Inflammatory macrophage treated with lipopolysaccharide for 4 hours (primary cell): ENCODE measurements at regions not wholly inside any gene's neighbourhood (a gene's known extent, or its start where the extent isn't known, plus 50 kb on each side); places are given as distances from the start of the nearest gene placed in this dataset.
"Not testable (repeated sequence)": the region's sequence is repeated elsewhere in the genome, so short reads cannot be mapped to it uniquely, and the experiment has no call there.

ENCODE experiments used
- DNase-seq: peaks from one replicate; pipeline ENCODE4 v3.0.0-alpha.2; 2020

DNA sequence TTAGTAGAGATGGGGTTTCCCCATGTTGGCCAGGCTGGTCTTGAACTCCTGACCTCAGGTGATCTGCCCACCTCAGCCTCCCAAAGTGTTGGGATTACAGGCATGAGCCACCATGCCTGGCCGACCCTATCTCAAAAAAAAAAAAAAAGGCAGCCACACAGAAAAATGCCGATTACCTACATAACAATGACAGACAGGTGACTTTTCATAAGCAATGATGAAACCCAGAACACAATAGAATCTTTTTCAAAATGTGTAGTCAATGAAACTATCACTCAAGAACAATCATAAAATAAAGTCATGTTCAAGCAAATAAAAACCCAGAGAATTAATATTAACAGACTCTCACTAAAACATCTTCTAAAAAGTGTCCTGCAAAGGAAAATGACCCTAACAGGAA is 135.6 kb upstream of the MVB12B start:
- not testable (repeated sequence) for DNase-seq

DNA sequence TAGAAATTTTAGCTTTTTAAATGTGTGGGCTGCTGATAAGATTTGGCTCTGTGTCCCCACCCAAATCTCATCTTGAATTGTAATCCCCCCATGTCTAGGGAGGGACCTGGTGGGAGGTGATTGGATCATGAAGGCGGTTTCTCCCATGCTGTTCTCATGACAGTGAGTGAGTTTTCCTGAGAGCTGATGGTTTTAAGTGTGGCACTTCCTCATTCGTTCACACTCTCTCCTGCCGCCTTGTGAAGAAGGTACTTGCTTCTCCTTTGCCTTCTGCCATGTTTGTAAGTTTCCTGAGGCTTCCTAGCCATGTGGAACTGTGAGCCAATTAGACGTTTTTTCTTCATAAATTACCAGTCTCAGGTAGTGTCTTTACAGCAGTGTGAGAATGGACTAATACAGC is 127.8 kb upstream of the MVB12B start:
- DNase-seq, result no peak

DNA sequence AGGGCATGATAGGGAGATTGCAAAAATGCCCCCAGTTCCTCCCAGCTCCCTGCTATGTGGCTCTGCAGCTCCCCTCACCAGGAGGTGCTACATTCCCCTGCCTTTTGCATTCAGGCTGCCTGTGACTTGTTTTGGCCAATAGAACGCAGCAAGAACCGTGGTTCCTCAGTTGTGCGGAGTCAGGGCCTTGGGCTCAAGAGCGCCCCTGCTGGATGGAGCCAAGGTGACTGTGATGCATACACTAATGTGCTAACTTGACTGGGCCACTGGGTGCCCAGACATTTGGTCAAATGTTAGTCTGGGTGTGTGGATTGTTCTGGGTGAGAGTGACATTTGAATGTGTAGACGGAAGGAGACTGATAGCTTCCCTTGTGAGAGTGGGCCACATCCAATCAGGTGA is 123.3 kb upstream of the MVB12B start:
- DNase-seq, result no peak

DNA sequence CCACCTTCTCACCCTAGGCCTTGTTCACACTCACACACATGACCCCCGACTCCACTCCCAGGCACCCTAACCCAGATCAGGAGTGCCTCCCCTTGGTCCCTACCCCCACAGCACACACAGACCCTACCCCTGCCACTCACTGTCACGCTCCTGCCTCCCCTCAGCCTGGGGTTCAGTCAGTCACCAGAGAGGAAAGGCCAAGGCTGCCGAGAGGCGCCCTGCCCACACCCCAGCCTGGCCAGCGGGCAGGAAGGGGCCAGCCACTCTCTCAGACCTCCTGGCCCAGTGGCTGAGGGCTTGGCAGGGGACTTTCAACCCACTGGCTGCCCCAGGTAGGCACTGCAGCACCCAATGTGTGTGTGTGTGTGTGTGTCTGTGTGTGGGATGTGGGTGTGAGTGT is 122.4 kb upstream of the MVB12B start:
- DNase-seq, result no peak

DNA sequence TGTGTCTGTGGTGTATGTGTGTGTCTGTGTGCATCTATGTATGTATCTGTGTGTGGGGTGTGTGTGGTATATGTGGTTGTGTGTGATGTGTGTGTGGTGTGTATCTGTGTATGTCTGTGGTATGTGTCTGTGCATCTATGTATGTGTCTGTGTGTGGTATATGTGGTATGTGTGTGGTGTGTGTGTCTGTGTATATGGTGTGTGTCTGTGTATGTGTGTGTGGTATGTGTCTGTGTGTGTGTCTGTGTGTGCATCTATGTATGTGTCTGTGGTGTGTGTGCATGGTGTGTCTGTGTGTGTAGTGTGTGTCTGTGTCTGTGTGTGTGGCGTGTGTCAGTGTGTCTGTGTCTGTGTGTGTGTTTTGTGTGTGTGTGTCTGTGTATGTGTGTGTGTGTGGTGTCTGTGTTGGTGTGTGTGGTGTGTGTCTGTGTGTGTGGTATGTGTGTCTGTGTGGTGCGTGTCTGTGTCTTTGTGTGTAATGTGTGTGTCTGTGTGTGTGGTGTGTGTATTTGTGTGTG is 121.9 kb upstream of the MVB12B start:
- no peak for DNase-seq

DNA sequence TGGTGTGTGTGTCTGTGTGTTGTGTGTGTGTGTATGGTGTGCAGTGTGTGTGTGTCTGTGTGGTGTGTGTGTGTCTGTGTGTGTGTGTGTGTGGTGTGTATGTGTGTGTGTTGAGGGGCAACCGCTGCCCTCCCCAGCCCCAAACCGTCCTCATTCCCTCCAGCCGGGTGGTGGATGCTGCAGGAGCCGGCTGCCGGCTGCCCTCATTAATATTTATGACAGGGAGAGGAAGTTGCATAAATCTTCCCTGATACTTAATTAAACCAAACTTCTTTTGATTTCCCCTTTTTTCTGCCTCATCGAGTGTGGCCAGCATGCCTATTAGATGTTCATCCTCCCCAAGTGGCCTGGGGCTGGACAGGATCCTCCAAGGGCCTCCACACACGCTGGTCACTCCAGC is 121.4 kb upstream of the MVB12B start:
- peak; percentile 25 for DNase-seq

DNA sequence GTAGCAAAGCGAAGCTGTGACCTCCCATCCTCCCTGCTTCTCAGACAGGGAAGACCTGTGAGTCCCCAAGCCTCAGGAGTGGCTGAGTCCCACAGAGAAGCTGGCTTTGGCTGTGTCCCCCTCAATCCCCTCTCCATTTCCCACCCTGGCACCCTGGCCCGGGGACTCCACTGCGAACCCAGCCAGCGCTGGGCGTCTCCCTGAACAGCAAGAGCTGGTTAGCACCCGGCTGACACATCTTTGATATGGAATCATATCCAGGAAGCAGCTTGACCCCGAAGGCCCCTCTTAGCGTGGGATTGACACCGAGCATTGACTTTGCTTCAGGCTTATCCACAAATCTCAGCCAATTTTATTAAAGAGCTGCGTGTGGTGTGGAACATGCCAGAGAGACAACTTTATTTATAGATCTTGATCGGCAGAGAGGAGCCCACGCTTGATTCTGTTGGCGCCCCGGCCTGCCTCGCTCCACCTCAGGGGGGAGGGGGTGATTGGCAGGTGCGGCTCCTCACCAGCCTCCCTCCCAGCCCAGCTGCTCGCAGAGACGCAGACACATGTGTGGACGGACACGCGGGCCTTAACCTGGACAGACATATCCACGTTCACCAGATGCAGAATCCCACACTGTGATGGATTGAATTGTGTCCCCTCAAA is 120.7 kb upstream of the MVB12B start:
- DNase-seq, result no peak

DNA sequence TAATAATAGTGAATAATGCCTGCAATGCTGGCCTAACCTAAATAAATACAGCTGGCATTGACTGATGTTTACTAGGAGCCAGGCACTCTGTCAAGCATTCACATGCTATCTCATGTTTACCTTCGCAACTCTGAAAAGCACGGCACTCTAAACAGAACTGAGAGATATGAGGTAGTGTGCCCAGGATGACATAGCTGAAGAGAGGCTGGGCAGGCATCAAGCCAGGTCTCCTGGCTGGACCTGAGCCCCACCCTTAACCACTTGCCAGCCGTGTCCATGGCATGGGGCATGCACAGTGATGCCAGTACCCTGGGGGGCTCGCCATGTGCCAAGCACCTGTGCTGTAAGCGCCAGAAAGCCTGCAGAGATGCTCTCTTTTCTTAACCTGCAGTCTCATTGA is 119.4 kb upstream of the MVB12B start:
- no peak for DNase-seq

DNA sequence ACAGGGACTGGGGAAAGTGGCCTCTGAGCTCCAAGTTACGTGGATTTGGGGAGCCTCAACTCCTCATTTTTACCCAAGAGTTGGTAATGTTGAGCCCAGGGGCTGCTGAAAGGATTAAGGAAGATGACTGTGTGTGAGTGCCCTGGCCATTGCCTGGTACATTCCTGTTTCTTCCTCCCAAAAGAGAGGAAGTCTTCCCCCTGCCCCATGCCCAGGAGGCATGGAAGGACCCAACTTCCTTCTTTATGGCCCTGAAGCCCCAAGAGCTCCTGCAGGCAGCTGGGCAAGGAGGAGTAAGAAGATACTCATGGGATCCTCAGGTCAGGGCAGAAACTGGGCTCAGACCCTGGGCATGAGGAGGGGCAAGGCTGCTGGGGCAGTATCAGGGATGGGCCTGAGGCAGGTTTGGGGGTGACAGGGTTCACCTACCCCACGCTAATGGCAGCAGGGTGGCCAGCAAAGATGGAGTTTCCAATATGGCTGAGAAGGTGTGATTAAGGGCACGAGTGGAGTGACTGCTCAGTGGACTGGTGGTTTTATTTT is 118.3 kb upstream of the MVB12B start:
- no peak for DNase-seq

DNA sequence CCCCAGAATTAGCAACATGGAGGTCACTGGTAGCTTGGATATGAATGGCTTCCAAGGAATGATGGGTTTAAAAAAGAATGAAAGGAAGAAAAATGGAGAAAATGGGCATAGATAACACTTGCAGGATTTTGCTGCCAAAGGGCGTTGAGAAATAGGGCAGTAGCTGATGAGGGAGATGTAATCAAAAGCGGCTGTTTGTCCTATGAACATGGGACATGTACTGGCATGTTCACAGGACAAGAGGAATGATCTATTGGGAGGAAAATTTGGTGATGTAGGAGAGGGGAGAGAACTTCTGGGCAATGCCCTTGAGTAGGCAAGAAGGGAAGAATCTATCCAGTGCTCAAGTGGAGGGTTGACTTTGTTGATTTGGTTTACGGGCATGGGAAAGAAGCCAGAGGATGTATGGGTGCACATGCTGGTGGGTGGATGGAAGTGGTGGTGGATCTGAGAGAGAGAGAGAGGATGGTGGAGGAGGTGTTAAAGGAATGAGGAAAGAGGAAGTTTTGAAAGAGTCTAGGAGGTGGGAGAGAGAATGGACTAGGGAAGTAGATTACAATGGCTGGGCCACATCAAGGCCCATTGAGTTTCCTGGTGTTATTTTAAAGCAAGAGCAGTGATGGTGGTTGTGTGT is 115.1 kb upstream of the MVB12B start:
- no peak for DNase-seq

DNA sequence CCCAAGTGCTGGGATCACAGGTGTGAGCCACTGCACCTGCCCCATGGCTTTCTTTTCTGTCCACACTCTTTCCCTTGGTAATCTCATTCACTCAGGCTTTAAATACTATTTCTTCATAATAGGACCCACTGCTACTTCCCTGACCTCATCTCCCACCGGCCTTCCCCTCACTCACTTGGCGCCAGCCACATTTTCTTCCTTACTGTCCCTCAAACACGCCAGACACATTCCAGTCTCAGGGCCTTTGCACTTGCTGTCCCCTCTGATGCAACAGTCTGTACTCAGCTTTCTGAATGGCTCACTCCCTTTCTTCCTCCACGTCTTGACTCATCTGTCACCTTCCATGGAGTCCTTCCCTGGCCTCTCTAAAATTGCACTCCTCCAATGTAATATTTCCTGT is 111.1 kb upstream of the MVB12B start:
- DNase-seq, result no peak

DNA sequence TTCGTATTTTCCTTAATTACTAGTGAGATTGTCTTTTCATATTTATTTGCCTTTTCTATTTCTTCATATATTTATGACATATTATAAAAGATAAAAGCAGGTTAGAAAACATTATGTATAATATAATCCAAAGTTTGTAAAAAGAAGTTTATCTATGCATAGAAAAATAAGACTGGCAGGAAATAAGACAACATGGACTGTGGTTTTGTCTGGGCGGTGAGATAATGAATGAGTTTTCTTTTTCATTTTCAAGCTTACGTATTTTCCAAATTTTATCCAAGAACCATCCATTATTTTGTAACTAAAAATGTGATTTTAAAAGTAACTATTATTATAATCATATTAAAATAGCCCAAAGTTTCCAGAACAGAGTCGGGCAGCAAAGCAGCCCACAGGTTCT is 109.8 kb upstream of the MVB12B start:
- DNase-seq, result no peak

DNA sequence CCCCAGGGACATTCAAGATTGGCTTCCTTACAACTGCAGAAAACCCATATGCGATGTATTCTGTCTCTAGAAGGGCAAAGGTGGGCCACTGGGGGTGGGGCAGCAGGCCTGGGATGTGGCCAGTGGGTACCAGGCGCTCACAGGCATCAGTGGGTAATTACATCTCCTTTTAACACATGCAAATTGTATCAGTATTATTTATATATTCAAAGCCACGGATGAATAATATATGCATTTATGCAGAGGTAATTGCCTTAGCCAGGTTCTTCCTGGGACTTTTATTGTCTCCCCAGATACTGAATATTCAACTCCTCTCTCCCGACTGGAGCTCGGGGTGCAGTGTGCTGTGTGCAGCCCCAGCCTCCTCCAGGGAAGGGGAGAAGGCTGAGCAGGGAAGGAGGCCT is 109.4 kb upstream of the MVB12B start:
- DNase-seq, result no peak

DNA sequence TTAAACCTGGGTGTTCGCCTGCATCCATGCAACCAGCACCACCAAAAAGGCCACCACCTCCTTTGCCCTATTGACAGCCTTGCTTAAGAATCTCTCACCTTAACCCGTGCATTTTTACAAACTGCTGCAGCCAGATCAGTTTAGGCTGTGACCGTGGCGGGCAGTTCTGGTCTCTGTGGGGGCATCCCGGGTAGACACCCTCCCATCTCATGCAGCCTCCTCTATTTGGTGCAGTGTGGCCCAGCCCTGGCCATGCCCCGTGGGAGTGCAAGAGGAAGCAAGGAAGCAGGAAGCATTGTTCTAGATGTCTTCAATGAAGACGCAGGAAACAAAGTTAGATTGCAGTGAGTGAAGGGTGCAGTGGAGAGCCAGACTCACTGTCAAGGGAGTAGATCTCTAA is 108.8 kb upstream of the MVB12B start:
- DNase-seq, result no peak

DNA sequence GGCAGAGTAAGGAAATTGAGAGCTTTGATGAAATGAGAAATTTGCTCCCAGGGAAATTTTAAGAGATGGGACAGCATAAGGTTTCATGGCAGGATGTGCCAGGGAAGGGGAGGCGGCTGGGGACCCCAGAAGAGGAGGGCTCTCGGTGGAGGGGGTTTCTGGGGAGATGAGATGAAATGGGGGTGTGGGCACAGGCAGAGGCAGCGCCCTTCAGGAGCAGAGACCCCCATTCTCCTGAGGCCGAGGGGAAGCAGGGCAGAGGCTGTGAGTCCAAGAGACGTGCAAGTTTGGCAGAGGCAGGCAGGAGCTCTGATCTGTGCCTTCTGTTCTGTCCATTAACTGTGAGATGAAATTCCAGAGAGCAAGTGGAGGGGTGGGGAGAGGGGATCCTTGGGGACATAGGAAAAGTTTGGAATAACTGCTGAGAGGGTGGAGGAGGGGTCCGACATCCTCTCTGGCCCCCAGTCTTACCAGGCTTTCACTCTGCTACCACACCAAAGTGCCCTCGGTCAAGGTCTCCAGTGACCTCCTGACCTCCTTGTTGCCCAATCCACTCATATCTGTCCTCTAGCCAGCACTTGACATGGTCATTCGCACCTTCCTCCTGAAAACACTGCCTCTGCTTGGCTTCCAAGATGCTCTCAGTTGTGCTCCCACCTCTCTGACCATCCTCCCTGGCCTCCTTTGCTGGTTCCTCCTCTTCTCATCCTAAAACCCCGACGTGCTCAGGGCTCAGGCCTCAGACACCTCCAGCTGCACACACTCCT is 108.1 kb upstream of the MVB12B start:
- DNase-seq, result no peak

DNA sequence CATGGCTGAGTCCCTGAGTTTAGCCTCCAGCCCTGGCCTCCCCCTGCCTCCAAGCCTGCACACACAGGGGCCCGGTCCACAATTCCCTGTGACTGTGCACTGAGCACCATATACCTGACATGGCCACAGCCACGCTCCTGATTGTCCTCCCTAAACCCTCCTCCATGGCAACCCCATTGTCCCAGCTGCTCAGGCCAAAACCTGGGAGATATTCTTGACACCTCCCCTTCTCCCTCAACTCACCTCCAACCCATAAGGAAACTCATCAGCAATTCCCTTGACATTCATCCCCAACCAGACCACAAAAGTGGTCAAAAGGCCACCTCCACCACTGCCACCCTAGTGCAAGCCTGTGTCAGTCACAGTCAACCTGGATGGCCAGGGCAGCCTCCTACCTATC is 107.5 kb upstream of the MVB12B start:
- DNase-seq, result no peak

DNA sequence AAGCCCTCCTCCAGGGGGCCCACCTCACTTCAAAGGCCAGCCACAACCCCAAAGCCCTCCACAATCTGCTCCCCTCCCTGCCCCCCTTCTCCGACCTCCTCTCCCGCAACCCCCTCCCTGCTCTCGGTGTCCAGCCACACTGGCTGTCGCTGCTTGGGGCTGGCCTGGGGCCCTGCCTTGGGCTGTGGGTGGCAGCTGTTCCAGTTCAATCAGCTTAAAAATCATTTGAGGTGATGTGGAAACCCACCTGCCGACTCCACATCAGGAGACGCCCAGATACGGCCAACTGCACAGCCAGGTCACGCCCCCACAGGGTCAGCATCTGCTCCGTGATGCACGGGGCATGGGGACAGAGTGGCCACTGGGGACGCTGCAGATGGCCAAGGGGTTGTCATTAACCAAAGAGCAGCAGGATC is 107.0 kb upstream of the MVB12B start:
- no peak for DNase-seq

DNA sequence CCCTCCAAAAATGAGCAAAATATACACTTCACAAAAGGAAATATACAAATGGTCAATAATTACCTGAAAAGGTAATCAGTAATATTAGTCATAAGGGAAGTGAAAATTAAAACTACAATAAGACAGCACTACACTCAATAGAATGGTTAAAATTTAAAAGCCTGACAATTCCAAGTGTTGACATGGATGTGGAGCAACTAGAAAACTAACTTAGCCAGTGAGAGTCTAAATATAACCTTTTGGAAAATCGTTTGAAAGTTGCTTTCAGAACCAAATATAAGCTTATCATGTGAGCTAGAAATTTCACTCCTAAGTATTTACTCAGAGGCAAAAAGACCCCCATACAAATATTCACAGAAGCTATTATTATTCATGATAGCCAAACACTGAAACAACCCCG is 105.1 kb upstream of the MVB12B start:
- DNase-seq, result no peak

DNA sequence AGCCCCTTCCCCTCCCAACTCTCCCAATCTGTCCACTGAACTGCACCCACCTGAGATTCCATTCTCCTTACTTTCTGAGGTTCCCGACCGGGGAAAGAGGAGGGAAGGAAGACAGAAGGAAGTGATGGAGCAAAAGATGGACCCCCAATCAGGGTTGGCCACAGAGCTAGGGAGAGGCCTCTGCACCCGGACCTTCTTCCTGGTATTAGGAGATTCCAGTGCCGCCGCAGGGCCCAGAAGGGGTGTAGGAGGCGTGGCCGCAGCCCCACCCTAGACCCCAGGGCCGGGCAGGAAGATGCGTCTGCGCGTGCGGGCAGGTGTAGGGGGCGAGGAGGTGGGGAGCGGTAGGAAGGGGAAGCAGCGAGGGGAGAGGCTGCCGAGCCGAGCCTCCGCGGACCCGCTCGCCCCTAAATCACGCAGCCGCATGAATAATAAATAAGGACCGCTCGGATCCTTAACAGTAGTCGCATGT is 104.2 kb upstream of the MVB12B start:
- DNase-seq, result no peak

DNA sequence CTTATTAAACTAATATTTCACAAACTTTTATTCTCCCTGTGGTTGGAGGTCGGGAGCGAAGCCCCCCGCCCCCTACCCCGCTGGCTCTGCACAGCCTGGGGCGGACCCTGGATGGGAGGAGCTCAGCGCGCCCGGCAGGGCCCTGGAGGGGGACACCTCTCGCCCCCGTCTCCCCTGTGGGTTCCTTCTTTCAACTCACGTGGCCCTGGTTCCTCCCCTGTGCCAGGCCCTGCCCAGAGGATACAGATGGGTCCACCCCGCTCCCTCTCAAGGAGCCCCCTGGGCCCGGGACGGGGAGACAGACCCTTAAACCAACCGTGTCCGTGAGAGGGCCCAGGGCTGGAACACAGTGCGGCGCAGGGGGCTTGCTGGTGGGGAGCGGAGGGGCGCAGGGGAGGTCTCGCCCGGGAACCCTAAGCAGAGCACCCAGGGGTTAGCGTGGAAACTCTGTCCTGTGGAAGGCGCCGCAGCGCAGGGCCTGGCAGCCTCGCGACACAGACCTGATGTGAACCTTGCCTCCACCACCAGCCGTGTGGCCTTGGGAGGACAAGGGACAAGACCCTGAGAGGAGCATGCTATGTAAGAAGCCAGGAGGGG is 103.7 kb upstream of the MVB12B start:
- DNase-seq, result no peak

DNA sequence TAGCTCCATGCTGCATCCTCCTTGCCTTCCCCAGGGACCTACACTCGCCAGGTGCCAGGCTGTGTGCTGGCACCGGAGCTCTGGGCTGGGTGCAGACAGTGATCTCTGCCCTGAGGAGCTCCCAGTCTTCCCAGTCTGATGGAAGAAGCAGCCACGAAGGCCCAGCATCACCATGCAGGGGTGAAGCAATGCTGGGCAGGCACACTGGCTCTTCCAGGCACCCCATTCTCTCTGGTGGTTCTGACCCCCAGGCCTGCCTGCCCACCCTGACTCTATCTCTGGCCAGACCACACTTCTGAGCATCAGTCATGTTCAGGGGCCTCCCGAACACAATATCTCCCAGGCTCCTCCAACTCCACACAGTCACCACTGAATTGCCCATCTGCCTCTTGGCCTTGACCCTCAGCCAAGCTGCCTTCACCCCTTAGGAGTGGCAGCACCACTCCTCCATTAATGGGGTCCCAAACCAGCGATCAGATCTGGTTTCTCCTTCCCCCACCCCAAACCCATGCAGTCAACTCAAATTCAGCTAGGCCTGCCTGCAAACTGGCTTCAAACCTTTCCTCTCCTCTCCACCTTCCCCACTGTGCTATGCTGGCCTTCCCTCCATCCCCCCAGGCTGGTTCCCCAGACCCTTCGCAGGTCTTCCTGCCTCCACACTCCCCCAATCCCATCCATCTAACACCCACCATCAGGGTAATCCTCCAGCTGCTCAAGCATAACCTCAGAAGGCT is 102.7 kb upstream of the MVB12B start:
- no peak for DNase-seq
